HG02870 (cell line): ENCODE measurements at regions not wholly inside any gene's neighbourhood (a gene's known extent, or its start where the extent isn't known, plus 50 kb on each side); places are given as distances from the start of the nearest gene placed in this dataset.

Source experiments
- ATAC-seq: cut with Tn5 transposase; IDR thresholded peaks from one replicate; pipeline ENCODE4 v1.9.1; 2021; ENCODE audit warnings: mild to moderate bottlenecking, moderate library complexity; ENCODE audit not compliant: unreplicated experiment

DNA sequence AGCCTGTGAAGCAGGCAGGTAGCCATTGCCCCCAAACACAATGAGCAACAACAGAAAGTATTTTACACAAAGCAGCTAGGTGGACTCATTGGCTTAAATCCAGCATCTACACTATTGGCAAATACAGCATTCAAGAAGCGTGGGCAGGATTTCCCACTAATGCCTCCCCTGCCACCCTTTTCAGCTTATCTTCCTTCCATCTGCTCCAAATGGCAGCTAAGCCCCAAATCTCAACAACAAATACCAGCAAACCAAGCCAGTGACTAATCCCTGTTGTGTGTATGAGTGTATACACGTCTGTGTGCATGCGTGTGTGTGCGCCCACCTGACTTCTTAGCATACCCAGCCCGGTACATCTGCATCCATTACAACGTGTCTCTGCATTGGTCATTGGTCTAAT, 151.2 kb upstream of the WWC1 start:
- ATAC-seq: no peak

DNA sequence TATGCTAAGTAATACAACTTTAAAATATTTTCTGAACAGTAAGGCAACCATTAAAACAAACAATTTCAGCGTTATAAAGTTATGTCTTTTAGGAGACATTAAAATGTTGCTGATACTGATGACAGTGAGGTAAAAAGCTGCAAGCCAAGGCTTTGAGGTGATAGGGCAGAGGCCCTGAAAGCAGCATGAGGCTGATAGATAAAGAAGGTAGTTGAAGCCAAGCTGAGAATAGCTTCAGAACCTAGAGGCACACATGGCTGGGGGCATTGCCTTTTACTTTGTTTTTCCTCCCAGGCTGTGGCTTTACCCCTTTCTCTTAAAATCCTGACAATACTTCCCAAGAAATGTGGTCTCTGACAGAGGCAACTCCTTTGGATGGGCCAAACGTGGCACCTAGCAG, 149.0 kb upstream of the WWC1 start:
- no peak for ATAC-seq

GRCh38 chr5:168143521-168143920, 147.9 kb upstream of the WWC1 start:
- ATAC-seq: peak; percentile 66

- ATAC-seq: no peak
These were observed 144.3 kb upstream of the WWC1 start for GRCh38 chr5:168147106-168147505.

- no peak for ATAC-seq
These were observed 143.7 kb upstream of the WWC1 start for GRCh38 chr5:168147568-168148360.

DNA sequence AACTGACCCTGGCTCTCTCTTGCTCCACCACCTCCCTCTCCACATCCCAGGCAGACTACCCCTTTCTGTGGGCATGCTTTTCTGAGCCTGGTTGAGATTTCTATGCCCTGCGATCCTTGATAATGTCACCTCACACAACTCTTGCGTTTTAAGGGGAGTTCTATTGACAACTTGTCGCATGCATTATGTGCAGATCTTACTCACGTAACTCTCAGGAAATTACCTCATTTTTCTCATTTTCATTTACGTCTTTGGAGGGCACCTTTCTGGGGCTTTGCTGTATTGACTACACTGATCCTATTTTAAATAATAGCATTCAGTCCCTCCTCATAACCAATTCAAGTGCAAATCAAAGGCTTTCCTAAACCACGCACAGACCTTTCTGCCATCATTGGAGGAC, 140.4 kb upstream of the WWC1 start:
- no peak for ATAC-seq

- ATAC-seq: peak; percentile 61
These were observed 138.8 kb upstream of the WWC1 start for GRCh38 chr5:168152660-168153059.

GRCh38 chr5:168153263-168153875, 138.1 kb upstream of the WWC1 start:
- no peak for ATAC-seq

DNA sequence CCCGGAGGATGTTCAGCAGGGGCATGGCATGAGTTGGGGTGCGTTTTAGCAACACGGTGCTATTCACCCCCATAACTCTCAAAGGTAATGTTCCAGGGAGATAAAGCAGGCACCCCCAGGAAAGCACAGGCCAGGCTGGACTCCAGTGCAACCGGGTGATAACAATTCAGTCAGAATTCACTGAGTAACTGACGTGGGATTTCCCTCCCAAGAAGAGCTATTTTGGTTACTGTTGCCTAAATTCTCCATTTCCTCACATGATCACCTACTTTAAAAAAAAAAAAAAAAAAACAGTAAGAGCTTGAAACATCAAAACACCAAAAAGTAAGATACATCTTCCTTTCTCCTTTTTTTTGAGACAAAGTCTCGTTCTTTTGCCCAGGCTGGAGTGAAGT, 137.6 kb upstream of the WWC1 start:
- no peak for ATAC-seq

GRCh38 chr5:168155585-168155984, 135.9 kb upstream of the WWC1 start:
- ATAC-seq: no peak

- ATAC-seq: no peak
These were observed 135.3 kb upstream of the WWC1 start for GRCh38 chr5:168156170-168156569.

DNA sequence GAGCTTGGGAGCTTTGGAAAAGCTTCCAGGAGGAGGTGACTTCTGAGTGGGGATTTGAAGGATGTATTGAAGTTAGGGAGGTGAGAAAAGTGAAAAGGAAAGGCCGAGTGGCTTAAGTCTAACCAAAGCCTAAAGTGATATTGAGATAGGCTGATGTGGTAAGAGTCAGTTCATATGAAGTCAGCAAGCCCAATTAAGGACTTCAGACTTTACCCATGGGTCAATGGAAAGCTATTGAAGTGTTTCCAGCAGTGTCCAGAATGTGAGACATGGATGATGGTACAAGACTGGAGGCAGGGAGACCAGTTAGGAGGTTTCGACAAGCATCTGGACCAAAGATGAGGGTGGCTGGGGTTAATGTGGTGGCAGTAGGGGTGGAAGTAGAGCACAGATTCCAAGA, 134.3 kb upstream of the WWC1 start:
- ATAC-seq: no peak

- ATAC-seq: peak; percentile 94
These were observed 132.0 kb upstream of the WWC1 start for GRCh38 chr5:168159425-168159824.

DNA sequence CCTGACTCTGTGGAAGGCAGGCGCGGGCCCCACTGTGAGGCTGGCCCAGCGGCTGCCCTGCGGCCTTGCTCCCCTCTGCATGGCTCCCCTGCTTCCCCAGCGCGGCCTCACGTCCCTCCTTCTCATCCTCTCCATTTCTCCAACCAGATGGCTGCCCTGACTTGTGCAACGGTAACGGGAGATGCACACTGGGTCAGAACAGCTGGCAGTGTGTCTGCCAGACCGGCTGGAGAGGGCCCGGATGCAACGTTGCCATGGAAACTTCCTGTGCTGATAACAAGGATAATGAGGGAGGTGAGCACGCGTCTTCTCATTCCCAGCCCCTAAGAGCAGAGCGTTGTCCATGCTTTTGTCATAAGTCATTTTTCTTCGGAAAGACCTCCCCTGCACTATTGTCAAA, 129.0 kb upstream of the WWC1 start:
- ATAC-seq: no peak

GRCh38 chr5:168163966-168164365, 127.5 kb upstream of the WWC1 start:
- no peak for ATAC-seq

DNA sequence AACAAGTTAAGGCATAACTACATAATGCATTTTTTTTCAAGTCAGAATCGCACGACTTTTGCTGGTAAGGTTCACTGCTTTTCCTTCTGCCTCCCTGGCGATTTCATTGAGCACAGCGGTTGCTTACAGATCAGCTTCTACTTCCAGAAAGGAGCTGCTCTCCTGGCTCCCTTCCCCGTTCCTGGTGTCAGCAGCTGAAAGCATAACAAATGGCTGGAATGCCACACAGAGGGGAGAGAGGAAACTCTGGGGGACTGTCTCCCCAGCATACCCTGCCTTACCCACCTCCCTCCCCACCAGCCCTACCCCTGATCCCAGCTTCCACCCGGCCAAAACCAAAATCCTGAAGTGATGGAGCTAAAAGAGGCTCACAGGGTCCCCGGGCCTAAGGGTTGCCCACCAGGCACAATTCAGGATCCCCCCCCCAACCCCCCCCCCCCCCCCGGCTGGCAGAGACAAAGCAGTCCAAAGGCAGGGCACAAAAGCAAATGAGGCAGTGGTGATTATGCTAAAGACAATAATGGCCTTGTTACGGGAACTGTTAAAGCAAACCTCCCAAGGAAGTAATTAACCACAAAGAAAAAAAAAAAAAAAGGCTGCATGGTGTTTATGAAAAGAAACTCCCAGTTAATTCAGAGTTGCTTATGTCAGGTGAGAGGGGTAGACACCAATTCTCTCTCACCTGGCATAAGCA, 126.1 kb upstream of the WWC1 start:
- ATAC-seq: no peak

DNA sequence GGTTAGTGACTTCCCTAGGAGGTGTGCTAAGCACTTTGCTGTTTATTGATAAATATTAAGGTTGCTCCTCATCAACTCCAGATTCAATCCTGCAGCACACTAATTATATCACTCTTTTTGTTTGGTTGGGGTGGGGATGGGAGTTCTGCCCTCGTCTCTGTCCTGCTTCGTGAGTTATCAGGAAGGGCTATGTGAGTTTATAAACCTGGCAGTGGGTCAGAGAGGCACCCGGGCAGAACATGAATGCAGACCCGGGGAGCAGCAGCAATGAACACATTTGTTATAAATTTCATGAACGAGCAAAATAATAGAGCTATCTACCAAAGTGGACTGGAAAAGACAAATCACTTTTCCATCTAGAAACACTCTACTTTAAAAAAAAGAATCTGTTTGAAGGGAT, 125.5 kb upstream of the WWC1 start:
- no peak for ATAC-seq

- ATAC-seq: no peak
These were observed 124.1 kb upstream of the WWC1 start for GRCh38 chr5:168167338-168167737.

- ATAC-seq: no peak
These were observed 122.3 kb upstream of the WWC1 start for GRCh38 chr5:168168978-168169698.

DNA sequence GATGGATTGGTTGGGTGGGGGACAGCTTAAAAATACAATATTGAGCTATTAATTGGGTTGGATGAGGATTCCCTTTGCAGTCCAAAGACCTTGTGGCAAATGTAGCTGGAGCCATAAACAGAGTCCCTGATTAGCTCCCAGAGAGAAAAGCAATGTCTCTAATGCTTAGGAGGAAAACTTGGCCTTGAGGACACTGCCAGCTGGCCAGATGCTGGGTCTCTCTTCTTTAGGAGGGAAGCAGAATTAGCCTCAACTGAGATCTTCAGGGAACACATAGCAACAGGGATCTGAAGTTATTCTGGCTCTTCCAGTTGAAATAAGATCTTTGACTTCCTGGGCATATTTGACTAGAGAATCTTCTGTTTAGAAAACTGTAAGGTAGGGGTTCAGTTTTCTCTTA, 121.7 kb upstream of the WWC1 start:
- ATAC-seq: no peak
